Right cardiac atrium (tissue), 5 donors: ENCODE measurements at regions not wholly inside any gene's neighbourhood (a gene's known extent, or its start where the extent isn't known, plus 50 kb on each side); places are given as distances from the start of the nearest gene placed in this dataset.
A peak's percentile ranks its signal among the peaks of the same experiment; 100 is the strongest.

Experiments used
- ATAC-seq, 2 donors: fragments of 200-7000 bp; cut with Tn5 transposase; one replicate each; pipeline versions ENCODE4 v1.8.0 to v1.9.1; 2020; ENCODE audit warnings: moderate library complexity in 2 of 2, mild to moderate bottlenecking in 1 of 2
- DNase-seq, 3 donors: peaks; one replicate each; pipeline ENCODE4 v3.0.0-alpha.2; 2020
- H3K27ac ChIP-seq: one replicate; pipeline ENCODE4 v1.5.1; 2013; ENCODE audit warnings: mild to moderate bottlenecking, low read length, control low read depth, moderate library complexity
- H3K27me3 ChIP-seq: one replicate; pipeline ENCODE4 v1.6.1; 2013; ENCODE audit not compliant: control insufficient read depth, insufficient read depth
- H3K4me1 ChIP-seq: one replicate; pipeline ENCODE4 v1.6.1; 2013; ENCODE audit warnings: low read length; ENCODE audit not compliant: control insufficient read depth, insufficient read depth
- H3K4me3 ChIP-seq: one replicate; pipeline ENCODE4 v1.5.1; 2013; ENCODE audit warnings: low read length, control low read depth
- H3K9me3 ChIP-seq: one replicate; pipeline ENCODE4 v1.6.1; 2013; ENCODE audit warnings: low read length; ENCODE audit not compliant: control insufficient read depth
- WGBS: extraction: QIAGEN DNeasy Blood & Tissue Kit; methylation state at CpG from one replicate; pipeline ENCODE4 v1.1.7; 2013; 5-methylcytosine and 5-hydroxymethylcytosine counted together
- intact Hi-C, 4 donors: fragments of 100-400 bp; cut with DNase I; formaldehyde crosslinking; loops; one replicate each; pipeline versions ENCODE4 v1.11.0 to v1.14.0; 2022 to 2023
- donor health status: healthy with polysubstance abuse.
- donor health status: DM: no; HTN: yes; CAD: no.
- donor health status: DM: no; HTN: no; CAD: no.
- donor health status: DM: no; HTN: yes; CAD: no; lungs with severe emphysema.
- donor health status: DM: yes; HTN: yes; CAD: no.

- no peaks in the 10 kb centered on the region for H3K9me3 ChIP-seq
- no peak for ATAC-seq
- whole genome bisulfite sequencing: 78% methylated on average over 2 of the region's 2 CpGs
Measured at GRCh38 chr2:150389447-150389846, 98.0 kb downstream of the RND3 start.

GRCh38 chr2:150388289-150388625, 99.2 kb downstream of the RND3 start:
- no peak for ATAC-seq
- Histone ChIP-seq H3K4me3 (no peak overlapping the region), H3K27me3 (no peaks in the 10 kb centered on the region), H3K4me1 (no peaks in the 10 kb centered on the region), H3K9me3 (no peaks in the 10 kb centered on the region), H3K27ac (no peak overlapping the region)
- DNase-seq: no peak
- 87% methylated on average over 2 of the region's 2 CpGs for WGBS
- intact Hi-C loops: no loop called here

More at GRCh38 chr2:150389447-150389846, 98.0 kb downstream of the RND3 start:
- Histone ChIP-seq H3K4me1 (no peaks in the 10 kb centered on the region), H3K4me3 (no peak overlapping the region), H3K27me3 (no peaks in the 10 kb centered on the region), H3K27ac (no peak overlapping the region)
- intact Hi-C loops: no loop called here
- DNase-seq: no peak

- no peaks in the 10 kb centered on the region for H3K9me3 ChIP-seq
- DNase-seq (peak in 1 of 3 donors; percentile 36), ATAC-seq (no peak)
- intact Hi-C loops: no loop called here
- no peaks in the 10 kb centered on the region for H3K27me3 ChIP-seq
- WGBS: 79% methylated on average over 4 of the region's 4 CpGs
- H3K4me3 ChIP-seq: no peak overlapping the region
- no peaks in the 10 kb centered on the region for H3K4me1 ChIP-seq
- H3K27ac ChIP-seq: no peak overlapping the region
Measured at GRCh38 chr2:150387586-150388288, 99.7 kb downstream of the RND3 start.

- no peaks in the 10 kb centered on the region for H3K9me3 ChIP-seq
- 41% methylated on average over 1 of the region's 1 CpG for WGBS
Measured at GRCh38 chr2:150385211-150385610, 102.3 kb downstream of the RND3 start.

GRCh38 chr2:150383587-150383986, 103.9 kb downstream of the RND3 start:
- no peak overlapping the region for H3K27ac ChIP-seq
- no peaks in the 10 kb centered on the region for H3K9me3 ChIP-seq
- intact Hi-C loops: no loop called here
- no peaks in the 10 kb centered on the region for H3K4me1 ChIP-seq
- H3K4me3 ChIP-seq: no peak overlapping the region
- no peak for ATAC-seq
- no peaks in the 10 kb centered on the region for H3K27me3 ChIP-seq
- DNase-seq: no peak

More at GRCh38 chr2:150385211-150385610, 102.3 kb downstream of the RND3 start:
- DNase-seq (no peak), ATAC-seq (no peak)
- intact Hi-C loops: no loop called here
- Histone ChIP-seq H3K27ac (no peak overlapping the region), H3K27me3 (no peaks in the 10 kb centered on the region), H3K4me3 (no peak overlapping the region), H3K4me1 (no peaks in the 10 kb centered on the region)

GRCh38 chr2:150379166-150379565, 108.3 kb downstream of the RND3 start:
- ATAC-seq (no peak), DNase-seq (no peak)
- Histone ChIP-seq H3K9me3 (no peaks in the 10 kb centered on the region), H3K4me3 (no peak overlapping the region), H3K4me1 (no peaks in the 10 kb centered on the region), H3K27ac (no peak overlapping the region), H3K27me3 (no peaks in the 10 kb centered on the region)
- intact Hi-C loops: no loop called here

GRCh38 chr2:150378686-150379085, 108.8 kb downstream of the RND3 start:
- H3K9me3 ChIP-seq: no peaks in the 10 kb centered on the region
- DNase-seq: no peak
- H3K4me3 ChIP-seq: no peak overlapping the region
- no peak for ATAC-seq
- intact Hi-C loops: no loop called here
- no peak overlapping the region for H3K27ac ChIP-seq
- 94% methylated on average over 1 of the region's 1 CpG for WGBS
- H3K4me1 ChIP-seq: no peaks in the 10 kb centered on the region
- no peaks in the 10 kb centered on the region for H3K27me3 ChIP-seq

GRCh38 chr2:150376553-150377335, 110.7 kb downstream of the RND3 start:
- H3K27me3 ChIP-seq: no peaks in the 10 kb centered on the region
- no peaks in the 10 kb centered on the region for H3K9me3 ChIP-seq
- intact Hi-C loops: no loop called here
- 67% methylated on average over 7 of the region's 7 CpGs for WGBS
- peak in 1 of 3 donors; percentile 21 for DNase-seq
- no peak overlapping the region for H3K27ac ChIP-seq
- H3K4me1 ChIP-seq: no peaks in the 10 kb centered on the region
- H3K4me3 ChIP-seq: no peak overlapping the region
- ATAC-seq: no peak

- H3K4me3 ChIP-seq: no peak overlapping the region
- 32% methylated on average over 2 of the region's 2 CpGs for WGBS
- no peaks in the 10 kb centered on the region for H3K9me3 ChIP-seq
- no peaks in the 10 kb centered on the region for H3K4me1 ChIP-seq
- intact Hi-C loops: no loop called here
- ATAC-seq (no peak), DNase-seq (no peak)
- H3K27me3 ChIP-seq: no peaks in the 10 kb centered on the region
- no peak overlapping the region for H3K27ac ChIP-seq
Measured at GRCh38 chr2:150375333-150375732, 112.1 kb downstream of the RND3 start.

GRCh38 chr2:150374492-150374891, 113.0 kb downstream of the RND3 start:
- Histone ChIP-seq H3K27me3 (no peaks in the 10 kb centered on the region), H3K27ac (no peak overlapping the region), H3K9me3 (no peaks in the 10 kb centered on the region), H3K4me3 (no peak overlapping the region), H3K4me1 (no peaks in the 10 kb centered on the region)
- WGBS: 65% methylated on average over 1 of the region's 1 CpG
- intact Hi-C loops: no loop called here
- DNase-seq: no peak
- no peak for ATAC-seq

GRCh38 chr2:150373374-150373773, 114.1 kb downstream of the RND3 start:
- Histone ChIP-seq H3K9me3 (no peaks in the 10 kb centered on the region), H3K4me3 (no peak overlapping the region), H3K27ac (no peak overlapping the region), H3K4me1 (no peaks in the 10 kb centered on the region), H3K27me3 (no peaks in the 10 kb centered on the region)
- DNase-seq (no peak), ATAC-seq (no peak)
- intact Hi-C loops: no loop called here
- WGBS: 89% methylated on average over 2 of the region's 2 CpGs
